OCI-LY3 (cell line): ENCODE measurements at regions not wholly inside any gene's neighbourhood (a gene's known extent, or its start where the extent isn't known, plus 50 kb on each side); places are given as distances from the start of the nearest gene placed in this dataset.

Experiments
- CTCF ChIP-seq: fragments of 200-600, 300-600 bp; sonication (generic); IDR thresholded peaks from 2 replicates; pipeline ENCODE4 v1.5.1; 2014; ENCODE audit warnings: antibody characterized with exemption, low read length, low read depth
- EZH2phosphoT487 ChIP-seq: fragments of 200-600 bp; shearing (Covaris generic); IDR thresholded peaks from 2 replicates; pipeline ENCODE4 v1.6.1; 2018; ENCODE audit warnings: antibody characterized with exemption, mixed run types, low read depth

- TF ChIP-seq CTCF (no peak), EZH2phosphoT487 (no peak)
Measured at GRCh38 chr3:171970301-171970788, 69.0 kb upstream of the FNDC3B start.
